Duodenal mucosa (tissue), 2 donors: ENCODE measurements at regions not wholly inside any gene's neighbourhood (a gene's known extent, or its start where the extent isn't known, plus 50 kb on each side); places are given as distances from the start of the nearest gene placed in this dataset.

Experiments used
- H3K27ac ChIP-seq: one replicate; pipeline ENCODE4 v1.7.0; 2013; ENCODE audit warnings: low read depth, low read length
- H3K27me3 ChIP-seq, 2 donors: one replicate each; pipeline ENCODE4 v1.7.0; 2013; ENCODE audit warnings: low read length in 2 of 2, control low read depth in 1 of 2; ENCODE audit not compliant: insufficient read depth in 2 of 2, control insufficient read depth in 1 of 2
- H3K36me3 ChIP-seq, 2 donors: one replicate each; pipeline ENCODE4 v1.7.0; 2013; ENCODE audit warnings: low read length in 2 of 2, control low read depth in 1 of 2; ENCODE audit not compliant: insufficient read depth in 2 of 2, control insufficient read depth in 1 of 2
- H3K4me1 ChIP-seq, 2 donors: one replicate each; pipeline ENCODE4 v1.7.0; 2013; ENCODE audit warnings: low read length in 2 of 2, control low read depth in 1 of 2; ENCODE audit not compliant: insufficient read depth in 2 of 2, control insufficient read depth in 1 of 2
- H3K4me3 ChIP-seq, 2 donors: one replicate each; pipeline ENCODE4 v1.7.0; 2013; ENCODE audit warnings: low read length in 2 of 2, low read depth in 1 of 2
- H3K9ac ChIP-seq, 2 donors: one replicate each; pipeline ENCODE4 v1.7.0; 2013; ENCODE audit warnings: low read length in 2 of 2, low read depth in 1 of 2
- H3K9me3 ChIP-seq, 2 donors: one replicate each; pipeline ENCODE4 v1.7.0; 2013; ENCODE audit warnings: low read length in 2 of 2, control low read depth in 1 of 2; ENCODE audit not compliant: control insufficient read depth in 1 of 2

GRCh38 chr2:7468448-7468828 is 551.2 kb downstream of the RNF144A start:
- H3K9ac ChIP-seq: no peak overlapping the region

GRCh38 chr2:7468955-7469354 is 551.7 kb downstream of the RNF144A start:
- Histone ChIP-seq H3K27me3 (no peaks in the 10 kb centered on the region), H3K4me1 (no peaks in the 10 kb centered on the region), H3K36me3 (no peaks in the 10 kb centered on the region), H3K27ac (no peak overlapping the region), H3K4me3 (no peak overlapping the region), H3K9me3 (no peaks in the 10 kb centered on the region), H3K9ac (no peak overlapping the region)

More at GRCh38 chr2:7468448-7468828, 551.2 kb downstream of the RNF144A start:
- no peaks in the 10 kb centered on the region for H3K36me3 ChIP-seq
- H3K27ac ChIP-seq: no peak overlapping the region
- no peaks in the 10 kb centered on the region for H3K27me3 ChIP-seq
- no peaks in the 10 kb centered on the region for H3K9me3 ChIP-seq
- H3K4me1 ChIP-seq: no peaks in the 10 kb centered on the region
- no peak overlapping the region for H3K4me3 ChIP-seq

- no peaks in the 10 kb centered on the region for H3K4me1 ChIP-seq
- H3K27ac ChIP-seq: no peak overlapping the region
- H3K27me3 ChIP-seq: no peaks in the 10 kb centered on the region
- H3K4me3 ChIP-seq: no peak overlapping the region
- H3K36me3 ChIP-seq: no peaks in the 10 kb centered on the region
- no peak overlapping the region for H3K9ac ChIP-seq
- no peaks in the 10 kb centered on the region for H3K9me3 ChIP-seq
Observed at GRCh38 chr2:7471185-7471584, 554.0 kb downstream of the RNF144A start.

GRCh38 chr2:7472465-7472864 is 555.3 kb downstream of the RNF144A start:
- no peaks in the 10 kb centered on the region for H3K9me3 ChIP-seq
- no peak overlapping the region for H3K4me3 ChIP-seq
- H3K36me3 ChIP-seq: no peaks in the 10 kb centered on the region
- no peaks in the 10 kb centered on the region for H3K4me1 ChIP-seq
- no peak overlapping the region for H3K9ac ChIP-seq
- H3K27ac ChIP-seq: no peak overlapping the region
- no peaks in the 10 kb centered on the region for H3K27me3 ChIP-seq

GRCh38 chr2:7473135-7473771 is 556.0 kb downstream of the RNF144A start:
- no peak overlapping the region for H3K27ac ChIP-seq
- H3K27me3 ChIP-seq: no peaks in the 10 kb centered on the region
- H3K4me3 ChIP-seq: no peak overlapping the region
- no peaks in the 10 kb centered on the region for H3K36me3 ChIP-seq
- H3K4me1 ChIP-seq: no peaks in the 10 kb centered on the region
- no peak overlapping the region for H3K9ac ChIP-seq
- no peaks in the 10 kb centered on the region for H3K9me3 ChIP-seq

GRCh38 chr2:7476371-7476770 is 559.2 kb downstream of the RNF144A start:
- H3K9me3 ChIP-seq: no peaks in the 10 kb centered on the region
- H3K4me1 ChIP-seq: no peaks in the 10 kb centered on the region
- H3K36me3 ChIP-seq: no peaks in the 10 kb centered on the region
- H3K4me3 ChIP-seq: no peak overlapping the region
- H3K27ac ChIP-seq: no peak overlapping the region
- no peak overlapping the region for H3K9ac ChIP-seq
- no peaks in the 10 kb centered on the region for H3K27me3 ChIP-seq

- H3K9ac ChIP-seq: no peak overlapping the region
- H3K36me3 ChIP-seq: no peaks in the 10 kb centered on the region
- H3K4me1 ChIP-seq: no peaks in the 10 kb centered on the region
- H3K4me3 ChIP-seq: no peak overlapping the region
- no peak overlapping the region for H3K27ac ChIP-seq
- no peaks in the 10 kb centered on the region for H3K27me3 ChIP-seq
- no peaks in the 10 kb centered on the region for H3K9me3 ChIP-seq
Observed at GRCh38 chr2:7479603-7480002, 562.4 kb downstream of the RNF144A start.

GRCh38 chr2:7480431-7480830 is 563.2 kb downstream of the RNF144A start:
- no peaks in the 10 kb centered on the region for H3K27me3 ChIP-seq
- no peaks in the 10 kb centered on the region for H3K36me3 ChIP-seq
- H3K4me3 ChIP-seq: no peak overlapping the region
- no peak overlapping the region for H3K27ac ChIP-seq
- H3K9ac ChIP-seq: no peak overlapping the region
- H3K9me3 ChIP-seq: no peaks in the 10 kb centered on the region
- H3K4me1 ChIP-seq: no peaks in the 10 kb centered on the region

GRCh38 chr2:7490672-7491071 is 573.5 kb downstream of the RNF144A start:
- H3K36me3 ChIP-seq: no peaks in the 10 kb centered on the region
- H3K9ac ChIP-seq: no peak overlapping the region
- no peaks in the 10 kb centered on the region for H3K27me3 ChIP-seq
- no peaks in the 10 kb centered on the region for H3K4me1 ChIP-seq
- no peak overlapping the region for H3K27ac ChIP-seq
- H3K9me3 ChIP-seq: no peaks in the 10 kb centered on the region
- H3K4me3 ChIP-seq: no peak overlapping the region

- Histone ChIP-seq H3K27me3 (no peaks in the 10 kb centered on the region), H3K27ac (no peak overlapping the region), H3K36me3 (no peaks in the 10 kb centered on the region), H3K4me1 (no peaks in the 10 kb centered on the region), H3K9me3 (no peaks in the 10 kb centered on the region), H3K4me3 (no peak overlapping the region), H3K9ac (no peak overlapping the region)
Observed at GRCh38 chr2:7492719-7493118, 575.5 kb downstream of the RNF144A start.

- Histone ChIP-seq H3K27ac (no peak overlapping the region), H3K4me3 (no peak overlapping the region), H3K9me3 (no peaks in the 10 kb centered on the region), H3K9ac (no peak overlapping the region), H3K36me3 (no peaks in the 10 kb centered on the region), H3K4me1 (no peaks in the 10 kb centered on the region), H3K27me3 (no peaks in the 10 kb centered on the region)
Observed at GRCh38 chr2:7497178-7497577, 580.0 kb downstream of the RNF144A start.
